OCI-LY1 (cell line): ENCODE measurements at regions not wholly inside any gene's neighbourhood (a gene's known extent, or its start where the extent isn't known, plus 50 kb on each side); places are given as distances from the start of the nearest gene placed in this dataset.

ENCODE experiments used
- H2AFZ ChIP-seq: fragments of 200-600 bp; sonication (generic), shearing (Covaris generic); 2 replicates; pipeline ENCODE4 v1.6.0; 2014; ENCODE audit warnings: antibody characterized with exemption, mild to moderate bottlenecking, low read length
- H3F3A ChIP-seq: fragments of 200-600 bp; sonication (generic), shearing (Covaris generic); 2 replicates; pipeline ENCODE4 v1.6.0; 2014; ENCODE audit warnings: mild to moderate bottlenecking, antibody characterized with exemption, low read length, moderate library complexity; ENCODE audit not compliant: insufficient read depth
- H3K27ac ChIP-seq: fragments of 200-600 bp; sonication (generic); 2 replicates; pipeline ENCODE4 v1.5.1; 2014; ENCODE audit warnings: low read length, mixed run types, mild to moderate bottlenecking, low read depth; ENCODE audit not compliant: poor library complexity, severe bottlenecking
- H3K27me3 ChIP-seq: fragments of 200-600 bp; sonication (generic); 2 replicates; pipeline ENCODE4 v1.6.0; 2014; ENCODE audit warnings: antibody characterized with exemption, mild to moderate bottlenecking, low read length, moderate library complexity; ENCODE audit not compliant: insufficient read depth
- H3K36me3 ChIP-seq: fragments of 200-600 bp; sonication (generic); 2 replicates; pipeline ENCODE4 v1.6.1; 2014; ENCODE audit warnings: mild to moderate bottlenecking, antibody characterized with exemption, low read length, moderate library complexity, mixed read lengths; ENCODE audit not compliant: insufficient read depth
- H3K4me1 ChIP-seq: fragments of 200-600 bp; sonication (generic); 2 replicates; pipeline ENCODE4 v1.5.1; 2014; ENCODE audit warnings: mild to moderate bottlenecking, low read length, moderate library complexity; ENCODE audit not compliant: insufficient read depth, severe bottlenecking
- H3K4me2 ChIP-seq: fragments of 200-600 bp; sonication (generic), shearing (Covaris generic); 2 replicates; pipeline ENCODE4 v1.6.1; 2014; ENCODE audit warnings: low read length
- H3K4me3 ChIP-seq: fragments of 200-600 bp; sonication (generic); 2 replicates; pipeline ENCODE4 v1.5.1; 2014; ENCODE audit warnings: low read length, low read depth, mild to moderate bottlenecking, mixed read lengths; ENCODE audit not compliant: poor library complexity, severe bottlenecking
- H3K79me2 ChIP-seq: fragments of 200-600 bp; shearing (Covaris generic); 2 replicates; pipeline ENCODE4 v1.6.1; 2016; ENCODE audit warnings: mixed run types, low read length, mixed read lengths; ENCODE audit not compliant: insufficient read depth
- H3K9ac ChIP-seq: fragments of 200-600 bp; sonication (generic), shearing (Covaris generic); 2 replicates; pipeline ENCODE4 v1.6.1; 2014; ENCODE audit warnings: mild to moderate bottlenecking, low read length, mixed read lengths
- H3K9me2 ChIP-seq: fragments of 200-600 bp; sonication (generic), shearing (Covaris generic); 2 replicates; pipeline ENCODE4 v1.6.1; 2014; ENCODE audit warnings: low read depth, mild to moderate bottlenecking, low read length, mixed read lengths
- H3K9me3 ChIP-seq: fragments of 200-600 bp; shearing (Covaris generic); 2 replicates; pipeline ENCODE4 v1.6.1; 2014; ENCODE audit warnings: low read length, mixed read lengths
- H4K20me1 ChIP-seq: fragments of 200-600 bp; sonication (generic), shearing (Covaris generic); 2 replicates; pipeline ENCODE4 v1.6.0; 2016; ENCODE audit warnings: mild to moderate bottlenecking, low read length; ENCODE audit not compliant: insufficient read depth
- EZH2 ChIP-seq: fragments of 200-600 bp; sonication (generic), shearing (Covaris generic); IDR thresholded peaks from 2 replicates; pipeline ENCODE4 v1.8.0; 2017; ENCODE audit warnings: borderline replicate concordance, mixed run types, mild to moderate bottlenecking, antibody characterized with exemption, low read length, moderate library complexity, mixed read lengths
- TF ChIP-seq, protein P1 (sequence below): fragments of 200-600 bp; sonication (generic), shearing (Covaris generic); IDR thresholded peaks from 2 replicates; pipeline ENCODE4 v1.5.1; 2017; ENCODE audit warnings: mild to moderate bottlenecking, antibody characterized with exemption, low read length, moderate library complexity, mixed read lengths

DNA sequence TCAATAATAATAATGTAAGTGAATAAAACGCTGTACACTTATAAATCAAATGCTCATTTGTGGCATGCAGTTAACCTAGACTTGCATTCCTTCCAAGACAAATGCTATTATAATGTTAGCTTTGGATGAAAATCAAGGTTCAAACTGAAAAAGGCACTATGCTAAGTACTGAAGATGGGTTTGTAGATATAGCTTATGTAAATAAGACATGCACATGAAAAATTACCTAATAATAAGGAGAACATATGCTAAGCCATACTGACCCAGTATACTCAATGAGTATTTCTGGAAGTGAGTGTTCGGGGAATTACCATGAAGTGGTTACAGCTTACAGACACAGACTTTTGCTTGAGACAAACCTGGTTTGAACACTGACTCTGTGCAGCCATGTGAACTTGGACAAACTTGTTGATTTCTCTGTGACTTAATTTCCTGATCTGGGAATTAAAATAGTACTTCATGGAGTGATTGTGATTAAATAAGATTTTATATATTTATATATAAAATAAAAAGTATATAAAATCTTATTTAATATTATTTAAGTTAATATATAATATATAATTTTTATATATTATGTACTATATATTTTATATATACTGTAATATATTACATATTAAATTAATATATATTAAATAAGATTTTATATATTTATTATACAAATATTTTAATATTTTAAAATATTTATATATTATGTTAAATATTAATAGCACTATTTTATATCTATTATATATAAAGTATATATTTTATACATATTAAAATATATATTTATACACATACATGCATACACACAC lies 159.2 kb downstream of the ZPLD1 start:
- Histone ChIP-seq H3K36me3 (no peaks in the 10 kb centered on the region), H2AFZ (no peak overlapping the region), H3K4me2 (no peak overlapping the region), H3K9me2 (no peaks in the 10 kb centered on the region), H3K27ac (no peak overlapping the region), H3K79me2 (no peaks in the 10 kb centered on the region), H4K20me1 (no peaks in the 10 kb centered on the region), H3K4me1 (no peaks in the 10 kb centered on the region), H3K9me3 (no peaks in the 10 kb centered on the region), H3K9ac (no peak overlapping the region), H3F3A (no peaks in the 10 kb centered on the region), H3K27me3 (no peaks in the 10 kb centered on the region), H3K4me3 (no peak overlapping the region)
- TF ChIP-seq, protein P1, sequence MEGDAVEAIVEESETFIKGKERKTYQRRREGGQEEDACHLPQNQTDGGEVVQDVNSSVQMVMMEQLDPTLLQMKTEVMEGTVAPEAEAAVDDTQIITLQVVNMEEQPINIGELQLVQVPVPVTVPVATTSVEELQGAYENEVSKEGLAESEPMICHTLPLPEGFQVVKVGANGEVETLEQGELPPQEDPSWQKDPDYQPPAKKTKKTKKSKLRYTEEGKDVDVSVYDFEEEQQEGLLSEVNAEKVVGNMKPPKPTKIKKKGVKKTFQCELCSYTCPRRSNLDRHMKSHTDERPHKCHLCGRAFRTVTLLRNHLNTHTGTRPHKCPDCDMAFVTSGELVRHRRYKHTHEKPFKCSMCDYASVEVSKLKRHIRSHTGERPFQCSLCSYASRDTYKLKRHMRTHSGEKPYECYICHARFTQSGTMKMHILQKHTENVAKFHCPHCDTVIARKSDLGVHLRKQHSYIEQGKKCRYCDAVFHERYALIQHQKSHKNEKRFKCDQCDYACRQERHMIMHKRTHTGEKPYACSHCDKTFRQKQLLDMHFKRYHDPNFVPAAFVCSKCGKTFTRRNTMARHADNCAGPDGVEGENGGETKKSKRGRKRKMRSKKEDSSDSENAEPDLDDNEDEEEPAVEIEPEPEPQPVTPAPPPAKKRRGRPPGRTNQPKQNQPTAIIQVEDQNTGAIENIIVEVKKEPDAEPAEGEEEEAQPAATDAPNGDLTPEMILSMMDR, result no peak
- TF ChIP-seq EZH2, result no peak

DNA sequence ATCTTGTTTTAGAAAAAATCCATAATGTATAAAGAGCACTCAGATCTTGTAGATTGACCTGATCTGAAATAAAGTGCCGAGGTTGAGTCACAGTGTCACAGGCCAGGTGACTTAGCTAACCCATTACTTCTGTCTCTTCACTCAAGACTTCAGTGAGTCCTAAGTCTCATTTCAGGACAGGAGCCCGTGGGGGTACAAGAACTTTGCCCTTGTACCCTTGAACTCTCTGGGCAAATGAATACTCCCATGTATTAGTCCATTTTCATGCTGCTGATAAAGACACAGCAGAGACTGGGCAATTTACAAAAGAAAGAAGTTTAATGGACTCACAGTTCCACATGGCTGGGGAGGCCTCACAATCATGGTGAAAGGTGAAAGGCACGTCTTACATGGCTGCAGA lies 160.2 kb downstream of the ZPLD1 start:
- Histone ChIP-seq H2AFZ (no peak overlapping the region), H3K36me3 (no peaks in the 10 kb centered on the region), H3K9ac (no peak overlapping the region), H3F3A (no peaks in the 10 kb centered on the region), H3K9me2 (no peaks in the 10 kb centered on the region), H3K27me3 (no peaks in the 10 kb centered on the region), H4K20me1 (no peaks in the 10 kb centered on the region), H3K4me1 (no peaks in the 10 kb centered on the region), H3K4me3 (no peak overlapping the region), H3K9me3 (no peaks in the 10 kb centered on the region), H3K4me2 (no peak overlapping the region), H3K79me2 (no peaks in the 10 kb centered on the region), H3K27ac (no peak overlapping the region)
- no peak for TF ChIP-seq EZH2
- TF ChIP-seq, protein P1, result no peak

DNA sequence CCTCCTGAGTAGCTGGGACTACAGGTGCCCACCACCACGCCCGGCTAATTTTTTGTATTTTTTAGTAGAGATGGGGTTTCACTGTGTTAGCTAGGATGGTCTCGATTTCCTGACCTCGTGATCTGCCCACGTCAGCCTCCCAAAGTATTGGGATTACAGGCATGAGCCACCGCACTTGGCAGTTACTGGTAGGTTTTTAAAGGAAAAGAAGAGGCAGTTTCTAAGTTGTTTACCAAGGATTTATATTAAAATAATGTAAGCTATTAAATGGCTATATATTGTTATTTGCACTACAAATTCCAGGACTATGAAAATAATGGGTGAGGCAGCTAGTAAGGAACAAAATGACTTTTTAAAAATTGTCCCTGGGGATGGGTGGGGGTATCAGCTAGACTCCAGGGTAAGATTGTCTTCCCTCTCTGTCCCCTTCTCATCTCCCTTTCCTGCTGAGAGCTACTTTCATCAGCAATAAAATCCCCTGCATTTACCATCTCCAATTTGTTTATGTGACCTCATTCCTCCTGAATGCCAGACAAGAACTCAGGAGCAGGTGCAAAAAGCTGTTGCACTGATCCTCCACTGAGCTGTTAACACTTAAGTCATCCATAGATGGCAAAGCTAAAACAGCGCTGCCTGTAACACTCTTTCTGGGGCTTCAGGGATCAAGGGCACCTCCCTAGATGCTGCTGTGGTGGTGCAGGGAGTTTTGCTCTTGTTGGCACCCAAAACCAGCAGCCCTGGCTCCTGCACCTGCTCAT lies 165.2 kb downstream of the ZPLD1 start:
- Histone ChIP-seq H3K27ac (no peak overlapping the region), H3K79me2 (no peaks in the 10 kb centered on the region), H3K4me3 (no peak overlapping the region), H3K9me2 (no peaks in the 10 kb centered on the region), H3K9me3 (no peaks in the 10 kb centered on the region), H3K4me2 (no peak overlapping the region), H4K20me1 (no peaks in the 10 kb centered on the region), H3K27me3 (no peaks in the 10 kb centered on the region), H2AFZ (no peak overlapping the region), H3K9ac (no peak overlapping the region), H3K4me1 (no peaks in the 10 kb centered on the region), H3F3A (no peaks in the 10 kb centered on the region), H3K36me3 (no peaks in the 10 kb centered on the region)
- TF ChIP-seq, protein P1, result no peak
- no peak for TF ChIP-seq EZH2
